ENCODE measurements at regions not wholly inside any gene's neighbourhood (a gene's known extent, or its start where the extent isn't known, plus 50 kb on each side); places are given as distances from the start of the nearest gene placed in this dataset.

DNA sequence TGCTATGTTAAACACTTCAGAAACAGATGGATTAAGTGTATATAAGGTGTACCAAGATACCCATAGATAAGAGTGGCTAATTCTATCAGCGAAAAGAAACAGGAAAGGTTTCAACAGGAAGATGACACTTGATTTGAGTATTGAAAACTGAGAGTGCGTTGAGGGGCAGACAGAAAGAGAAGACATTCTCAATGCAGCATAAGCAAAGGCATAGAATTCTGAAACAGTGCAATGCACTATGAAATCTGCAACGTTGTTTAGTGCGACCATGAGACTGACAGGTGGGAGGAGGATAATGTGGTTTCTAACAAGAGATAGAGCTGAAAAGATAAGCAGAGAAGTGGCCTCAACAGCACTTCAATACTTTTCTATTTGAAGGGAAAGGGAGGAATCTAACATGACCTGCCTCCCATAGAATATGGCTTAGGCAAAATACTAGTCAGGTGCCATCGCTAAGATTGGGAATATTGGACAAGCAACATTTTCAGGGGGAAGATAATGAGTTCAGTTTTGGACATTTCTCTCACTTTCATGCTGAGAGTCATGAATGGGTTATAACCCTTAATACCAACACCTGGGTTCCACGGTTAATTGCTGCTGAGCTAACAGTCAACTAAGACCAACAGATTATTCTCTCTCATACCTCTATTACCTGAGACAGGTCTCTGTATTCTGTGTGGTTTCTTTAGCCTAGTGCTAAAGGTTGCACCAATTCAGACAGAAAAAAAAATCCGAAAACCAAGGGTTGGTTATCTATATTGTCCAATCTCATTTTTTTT lies 312.9 kb upstream of the ARID1B start:
- H3K36me3 Mint-ChIP-seq: peaks cover 4 to 8% of the 10 kb centered on the region in 2 donors
- peaks cover 0 to 4% of the 10 kb centered on the region in 2 donors for H3K27me3 Mint-ChIP-seq
- DNase-seq (no peak), ATAC-seq (replicated peaks) (no peak)
- no peak overlapping the region for H3K4me3 Mint-ChIP-seq
- peaks cover 0 to 3% of the 10 kb centered on the region in 2 donors for H3K4me1 Mint-ChIP-seq
- no peak overlapping the region for H3K27ac Mint-ChIP-seq
- H3K9me3 Mint-ChIP-seq: peaks cover 10 to 11% of the 10 kb centered on the region in 2 donors

DNA sequence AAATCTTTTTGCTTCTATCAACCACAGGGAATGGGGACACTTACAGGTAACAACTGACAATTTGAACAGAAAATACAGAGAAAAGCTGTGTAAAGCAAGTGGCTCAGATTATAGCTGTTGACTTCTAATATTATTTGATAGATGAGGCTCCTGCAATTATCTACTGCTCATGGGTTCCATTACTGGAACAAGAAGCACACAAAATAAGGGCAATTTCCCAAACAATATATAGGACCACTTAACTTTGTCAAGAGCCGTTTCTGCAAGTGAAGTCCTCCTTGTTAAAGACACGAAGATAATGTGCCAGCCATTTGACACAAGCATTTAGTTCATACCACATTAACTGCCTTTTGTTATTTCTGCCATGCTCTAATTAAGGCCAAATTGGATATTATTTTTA lies 315.5 kb upstream of the ARID1B start:
- peaks cover 0 to 4% of the 10 kb centered on the region in 2 donors for H3K27me3 Mint-ChIP-seq
- H3K4me3 Mint-ChIP-seq: no peak overlapping the region
- H3K36me3 Mint-ChIP-seq: peaks cover 4% of the 10 kb centered on the region in 2 donors
- no peak overlapping the region for H3K27ac Mint-ChIP-seq
- ATAC-seq (replicated peaks) (no peak), DNase-seq (no peak)
- H3K9me3 Mint-ChIP-seq: peaks cover 5 to 7% of the 10 kb centered on the region in 2 donors
- H3K4me1 Mint-ChIP-seq: peaks cover 0 to 3% of the 10 kb centered on the region in 2 donors

DNA sequence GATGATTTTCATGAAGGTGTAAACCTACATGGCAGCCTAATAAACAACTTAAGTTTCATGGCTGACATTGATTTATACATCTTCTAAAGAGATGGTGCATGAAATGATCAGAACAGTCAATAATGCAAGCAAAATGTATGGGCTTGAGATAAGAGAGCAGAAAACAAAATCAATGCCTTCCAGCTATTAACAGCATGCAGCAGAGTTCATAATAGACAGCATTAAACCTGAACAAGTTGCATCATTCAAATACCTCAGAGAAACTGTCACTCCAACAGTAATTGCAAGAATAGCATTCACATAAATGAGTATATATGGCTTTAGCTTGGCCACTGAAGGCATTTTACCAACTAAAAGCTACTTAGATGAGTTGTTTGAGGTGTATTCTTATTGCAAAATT lies 319.6 kb upstream of the ARID1B start:
- peaks cover 0 to 7% of the 10 kb centered on the region in 2 donors for H3K4me1 Mint-ChIP-seq
- peaks cover 2 to 4% of the 10 kb centered on the region in 2 donors for H3K36me3 Mint-ChIP-seq
- H3K9me3 Mint-ChIP-seq: peaks cover 0 to 3% of the 10 kb centered on the region in 2 donors
- no peak overlapping the region for H3K4me3 Mint-ChIP-seq
- H3K27ac Mint-ChIP-seq: no peak overlapping the region
- ATAC-seq (replicated peaks): no peak
- H3K27me3 Mint-ChIP-seq: peaks cover 0 to under 1% of the 10 kb centered on the region in 2 donors
- no peak for DNase-seq

DNA sequence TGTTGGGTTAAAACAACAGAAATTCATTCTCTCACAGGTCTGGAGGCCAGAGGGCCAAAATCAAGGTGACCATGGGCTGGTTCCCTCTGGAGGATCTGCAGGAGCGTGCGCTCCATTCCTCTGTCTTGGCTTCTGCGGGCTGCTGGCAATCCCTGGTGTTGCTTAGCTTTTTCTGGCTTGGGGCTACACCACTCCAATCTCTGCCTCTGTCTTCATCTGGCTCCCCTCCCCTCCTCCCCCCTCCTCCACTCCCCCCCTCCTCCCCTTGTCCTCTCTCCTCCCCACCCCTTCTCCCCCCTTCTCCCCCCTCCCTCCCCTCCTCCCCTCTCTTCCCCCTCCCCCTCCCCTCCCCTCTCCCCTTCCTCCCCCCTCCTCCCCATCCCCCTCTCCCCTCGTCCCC lies 321.3 kb upstream of the ARID1B start:
- Mint-ChIP-seq H3K36me3 (peaks cover 2 to 4% of the 10 kb centered on the region in 2 donors), H3K27me3 (no peaks in the 10 kb centered on the region), H3K27ac (no peak overlapping the region), H3K4me3 (no peak overlapping the region), H3K9me3 (peaks cover 0 to 3% of the 10 kb centered on the region in 2 donors), H3K4me1 (peaks cover 0 to 7% of the 10 kb centered on the region in 2 donors)
- ATAC-seq (replicated peaks) (no peak), DNase-seq (no peak)

DNA sequence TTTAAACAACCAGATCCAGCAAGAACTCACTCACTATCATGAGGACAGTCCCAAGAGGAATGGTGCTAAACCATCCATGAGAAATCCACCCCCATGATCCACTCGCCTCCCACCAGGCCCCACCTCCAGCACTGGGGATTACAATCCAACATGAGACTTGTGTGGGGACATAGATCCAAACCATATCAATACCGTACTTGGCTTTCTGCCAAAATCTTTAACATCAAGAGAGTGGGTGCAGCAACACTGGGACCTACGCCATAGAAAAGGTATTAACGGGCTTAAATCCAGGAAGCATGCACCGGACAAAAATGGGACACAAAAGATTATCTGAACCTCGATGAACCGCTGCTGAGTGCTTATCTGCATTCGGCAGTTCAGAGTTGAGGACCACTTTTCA lies 322.3 kb upstream of the ARID1B start:
- Mint-ChIP-seq H3K9me3 (peaks cover 0 to 3% of the 10 kb centered on the region in 2 donors), H3K4me1 (peaks cover 0 to 10% of the 10 kb centered on the region in 2 donors), H3K27ac (no peak overlapping the region), H3K36me3 (peaks cover 2 to 4% of the 10 kb centered on the region in 2 donors), H3K4me3 (no peak overlapping the region), H3K27me3 (no peaks in the 10 kb centered on the region)
- DNase-seq: no peak
- ATAC-seq (replicated peaks): no peak

DNA sequence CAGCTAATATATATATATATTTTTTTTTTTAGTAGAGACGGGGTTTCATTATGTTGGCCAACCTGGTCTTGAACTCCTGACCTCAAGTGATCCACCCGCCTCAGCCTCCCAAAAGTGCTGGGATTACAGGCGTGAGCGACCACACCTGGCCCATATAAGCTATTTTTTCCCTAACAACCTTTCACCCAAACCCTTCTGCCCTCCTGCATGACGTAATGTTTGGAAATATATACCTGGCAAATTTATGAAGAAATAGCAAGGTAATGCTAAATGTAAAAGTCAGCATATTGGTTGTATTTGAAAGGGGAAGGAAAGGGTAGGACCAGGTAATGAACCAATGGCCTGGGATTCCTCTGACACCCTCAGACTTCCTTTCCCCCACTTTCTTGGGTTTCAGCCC lies 325.5 kb upstream of the ARID1B start:
- ATAC-seq (replicated peaks) (no peak), DNase-seq (no peak)
- Mint-ChIP-seq H3K4me1 (peaks cover 0 to 13% of the 10 kb centered on the region in 2 donors), H3K4me3 (no peak overlapping the region), H3K9me3 (peaks cover 0 to 3% of the 10 kb centered on the region in 2 donors), H3K27me3 (no peaks in the 10 kb centered on the region), H3K36me3 (peaks cover 2 to 4% of the 10 kb centered on the region in 2 donors), H3K27ac (no peak overlapping the region)

DNA sequence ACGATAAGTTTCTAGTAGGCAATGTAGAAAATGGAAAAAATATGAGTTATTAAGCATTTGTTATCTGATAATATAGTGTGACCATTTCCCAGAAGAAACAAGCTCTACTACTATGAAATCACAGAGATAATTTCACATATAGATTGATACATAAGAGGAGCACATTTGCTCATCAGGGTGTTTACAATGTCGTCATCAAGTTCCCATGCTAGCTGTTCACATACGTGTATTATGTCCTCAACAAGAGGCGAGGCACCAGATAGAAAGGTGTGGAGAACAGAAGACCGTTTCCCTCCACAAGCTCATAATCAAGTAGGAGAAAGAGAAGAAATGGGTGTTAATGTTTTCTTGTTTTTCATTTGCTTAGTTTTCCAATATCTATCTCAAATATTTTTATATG lies 326.1 kb upstream of the ARID1B start:
- DNase-seq (no peak), ATAC-seq (replicated peaks) (no peak)
- Mint-ChIP-seq H3K9me3 (peaks cover 0 to 3% of the 10 kb centered on the region in 2 donors), H3K4me1 (peaks cover 0 to 13% of the 10 kb centered on the region in 2 donors), H3K27me3 (no peaks in the 10 kb centered on the region), H3K27ac (no peak overlapping the region), H3K36me3 (peaks cover 2 to 4% of the 10 kb centered on the region in 2 donors), H3K4me3 (no peak overlapping the region)

DNA sequence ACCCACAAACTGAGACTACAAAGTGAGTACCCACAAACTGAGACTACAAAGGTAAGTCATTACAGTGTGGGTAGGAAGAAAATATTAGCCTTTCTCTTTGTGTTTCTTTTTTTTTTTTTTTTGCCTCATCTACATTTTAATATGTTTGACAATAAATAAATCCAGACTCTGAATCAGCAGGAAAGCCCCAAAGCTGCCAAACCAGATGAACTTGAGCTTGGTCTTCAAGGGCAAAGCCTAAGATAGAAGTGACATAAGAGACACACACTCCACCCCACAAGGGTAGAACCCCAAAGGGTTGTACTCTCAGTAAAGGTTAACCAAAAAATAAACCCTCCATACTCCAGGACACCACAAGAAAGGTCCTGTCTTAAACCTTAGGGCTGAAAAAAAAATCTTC lies 326.8 kb upstream of the ARID1B start:
- Mint-ChIP-seq H3K27me3 (no peaks in the 10 kb centered on the region), H3K27ac (no peak overlapping the region), H3K9me3 (peaks cover 0 to 3% of the 10 kb centered on the region in 2 donors), H3K4me3 (no peak overlapping the region), H3K36me3 (peaks cover 2 to 4% of the 10 kb centered on the region in 2 donors), H3K4me1 (peaks cover 0 to 13% of the 10 kb centered on the region in 2 donors)
- ATAC-seq (replicated peaks) (no peak), DNase-seq (no peak)

DNA sequence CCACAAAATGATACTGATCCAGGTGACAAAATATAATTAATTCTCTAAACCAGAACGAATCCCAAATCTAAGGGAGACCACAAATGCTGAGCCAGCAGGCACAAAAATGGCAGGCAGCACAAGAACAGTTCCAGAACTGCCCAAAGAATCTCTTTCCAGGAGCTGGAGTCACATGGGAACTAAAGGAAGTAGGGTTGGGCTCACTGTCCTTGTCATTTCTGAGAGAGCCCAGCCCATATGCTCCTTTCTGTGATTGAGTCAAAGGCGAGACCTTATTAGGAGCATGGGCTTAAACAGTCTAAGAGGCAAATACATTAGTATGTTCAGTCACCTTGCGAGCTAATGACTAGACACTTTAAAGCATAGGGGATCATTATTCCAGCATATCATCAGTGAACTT lies 327.6 kb upstream of the ARID1B start:
- DNase-seq (no peak), ATAC-seq (replicated peaks) (no peak)
- H3K27me3 Mint-ChIP-seq: peaks cover 0 to 3% of the 10 kb centered on the region in 2 donors
- peaks cover 0 to 9% of the 10 kb centered on the region in 2 donors for H3K4me1 Mint-ChIP-seq
- H3K9me3 Mint-ChIP-seq: peaks cover 3 to 4% of the 10 kb centered on the region in 2 donors
- H3K27ac Mint-ChIP-seq: no peak overlapping the region
- H3K4me3 Mint-ChIP-seq: no peak overlapping the region
- H3K36me3 Mint-ChIP-seq: peaks cover 0 to 4% of the 10 kb centered on the region in 2 donors

DNA sequence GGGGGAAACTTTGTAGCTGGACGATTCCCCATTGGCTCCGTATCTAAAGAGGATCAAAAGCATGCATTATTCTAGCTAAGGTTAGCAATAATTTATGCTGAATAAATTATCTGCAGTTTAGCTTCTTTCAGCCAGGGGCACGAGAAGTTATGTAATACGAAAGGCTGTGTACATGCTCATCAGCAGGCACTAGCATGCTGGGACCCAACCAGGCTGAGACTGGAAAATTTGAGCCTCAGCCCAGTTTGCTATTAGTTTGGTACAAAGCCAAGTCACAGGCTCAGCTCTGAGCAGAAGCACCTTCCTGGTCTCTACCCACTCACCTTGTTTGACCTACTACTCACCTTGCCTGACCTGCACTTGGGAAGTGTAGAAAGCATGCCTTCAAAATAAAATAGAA lies 328.1 kb upstream of the ARID1B start:
- Mint-ChIP-seq H3K9me3 (peaks cover 6% of the 10 kb centered on the region in 2 donors), H3K4me3 (no peak overlapping the region), H3K4me1 (peaks cover 0 to 9% of the 10 kb centered on the region in 2 donors), H3K27ac (no peak overlapping the region), H3K36me3 (peaks cover 0 to 4% of the 10 kb centered on the region in 2 donors), H3K27me3 (peaks cover 0 to 6% of the 10 kb centered on the region in 2 donors)
- ATAC-seq (replicated peaks): no peak
- no peak for DNase-seq

DNA sequence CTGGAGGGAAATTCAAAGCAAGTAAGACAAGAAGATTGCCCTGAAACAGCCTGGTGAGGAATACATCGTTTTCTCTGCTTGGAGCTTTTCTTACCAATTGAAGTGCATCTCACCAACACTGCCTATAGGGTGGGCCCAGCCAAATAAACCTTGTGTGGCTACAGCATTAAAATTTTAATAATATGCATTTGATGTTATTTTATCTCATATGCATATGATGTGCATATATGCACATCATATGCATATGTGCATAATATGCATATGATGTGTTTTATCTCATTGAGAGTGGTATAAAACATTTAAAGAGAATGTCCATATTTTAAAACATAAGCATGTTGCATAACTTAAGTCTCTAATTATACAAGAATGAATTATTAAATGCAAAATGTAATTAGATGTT lies 328.6 kb upstream of the ARID1B start:
- H3K27me3 Mint-ChIP-seq: peaks cover 0 to 6% of the 10 kb centered on the region in 2 donors
- ATAC-seq (replicated peaks) (no peak), DNase-seq (no peak)
- peaks cover 3 to 6% of the 10 kb centered on the region in 2 donors for H3K9me3 Mint-ChIP-seq
- no peak overlapping the region for H3K4me3 Mint-ChIP-seq
- H3K27ac Mint-ChIP-seq: no peak overlapping the region
- peaks cover 0 to 9% of the 10 kb centered on the region in 2 donors for H3K4me1 Mint-ChIP-seq
- H3K36me3 Mint-ChIP-seq: peaks cover 0 to 4% of the 10 kb centered on the region in 2 donors

DNA sequence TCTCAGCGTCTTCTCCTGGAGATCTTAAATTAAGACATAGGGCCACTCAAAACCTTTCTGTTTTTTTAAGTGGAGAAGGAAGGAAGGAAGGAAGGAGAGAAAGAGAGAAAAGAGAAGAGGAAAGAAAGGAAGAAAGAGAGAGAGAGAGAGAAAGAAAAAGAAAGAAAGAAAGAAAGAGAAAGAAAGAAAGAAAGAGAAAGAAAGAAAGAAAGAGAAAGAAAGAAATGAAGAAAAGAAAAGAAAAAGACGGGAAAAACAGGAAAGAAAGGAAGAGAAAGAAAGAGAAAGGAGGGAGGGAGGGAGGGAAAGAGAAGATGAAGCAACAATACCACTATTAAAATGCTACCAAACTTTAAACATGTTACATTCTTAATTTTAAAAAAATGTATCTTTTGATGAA lies 336.5 kb upstream of the ARID1B start:
- H3K4me1 Mint-ChIP-seq: peaks cover 0 to 6% of the 10 kb centered on the region in 2 donors
- ATAC-seq (replicated peaks): no peak
- peaks cover 0 to 6% of the 10 kb centered on the region in 2 donors for H3K27me3 Mint-ChIP-seq
- no peak overlapping the region for H3K27ac Mint-ChIP-seq
- H3K36me3 Mint-ChIP-seq: no peaks in the 10 kb centered on the region
- DNase-seq: no peak
- no peak overlapping the region for H3K4me3 Mint-ChIP-seq
- H3K9me3 Mint-ChIP-seq: peaks cover 8 to 9% of the 10 kb centered on the region in 2 donors

DNA sequence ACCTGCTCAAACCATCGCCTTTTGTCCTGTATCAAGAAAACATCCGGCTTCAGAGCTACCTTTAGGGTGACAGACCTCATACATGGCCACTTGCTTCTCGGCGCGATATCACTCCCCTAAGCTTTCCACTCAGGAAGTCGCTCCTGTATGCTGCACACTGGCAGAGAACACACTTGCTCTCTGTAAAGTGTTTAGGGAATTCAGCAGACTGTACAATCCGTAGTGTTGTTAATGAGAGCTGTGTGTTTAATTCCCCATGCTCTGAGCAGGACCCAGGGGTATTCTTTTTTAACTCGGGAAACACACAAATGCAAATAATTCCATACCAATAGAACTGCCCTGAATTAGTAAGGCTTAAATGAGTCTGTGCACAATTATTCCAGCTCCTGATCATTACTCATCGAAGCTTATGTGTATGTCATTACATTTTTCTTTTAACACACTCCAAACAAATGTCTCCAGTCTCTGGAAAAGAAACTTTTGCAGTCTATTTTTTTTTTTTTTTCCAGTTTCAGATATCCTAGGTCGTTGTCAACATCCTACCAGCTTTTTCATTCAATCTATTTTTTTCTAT lies 338.7 kb upstream of the ARID1B start:
- H3K27me3 Mint-ChIP-seq: no peaks in the 10 kb centered on the region
- no peak overlapping the region for H3K4me3 Mint-ChIP-seq
- H3K27ac Mint-ChIP-seq: no peak overlapping the region
- peaks cover 0 to 6% of the 10 kb centered on the region in 2 donors for H3K4me1 Mint-ChIP-seq
- H3K36me3 Mint-ChIP-seq: no peaks in the 10 kb centered on the region
- H3K9me3 Mint-ChIP-seq: peaks cover 4 to 11% of the 10 kb centered on the region in 2 donors
- DNase-seq: no peak
- no peak for ATAC-seq (replicated peaks)

DNA sequence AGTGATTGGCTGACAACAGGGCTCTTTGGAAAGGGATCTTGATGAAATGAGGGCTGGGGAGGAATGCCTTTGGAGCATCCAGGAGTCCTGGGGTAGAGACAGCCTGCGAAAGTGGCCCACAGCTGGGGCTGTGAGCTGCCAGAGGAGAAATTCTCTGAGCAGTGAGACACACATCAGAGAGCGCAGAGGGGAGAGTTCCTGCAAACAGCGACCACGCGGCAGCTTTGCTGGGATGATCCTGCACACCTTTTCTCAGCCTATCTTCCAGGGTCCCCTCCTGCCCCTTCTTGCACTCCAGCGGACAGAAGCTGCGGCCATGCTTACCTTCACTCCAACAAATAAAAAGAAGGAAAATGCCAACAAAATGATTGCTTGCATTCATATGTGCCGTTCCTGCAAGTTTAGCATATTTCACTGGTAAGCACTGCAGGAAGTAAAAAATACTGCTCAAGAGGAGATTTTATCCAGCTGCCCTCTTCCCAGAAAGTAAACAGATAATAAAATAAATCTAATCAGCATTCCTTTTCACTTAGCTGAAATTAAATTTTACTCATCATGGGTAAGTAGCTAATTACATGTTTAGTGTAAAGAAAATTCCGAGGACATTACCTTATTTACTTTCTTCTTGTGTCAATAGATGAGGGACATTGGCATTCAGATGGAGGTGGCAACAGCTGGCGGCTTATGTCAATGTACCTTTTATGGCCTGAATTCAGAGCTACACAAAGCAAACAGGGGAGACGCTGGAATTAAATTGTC lies 339.9 kb upstream of the ARID1B start:
- no peak overlapping the region for H3K27ac Mint-ChIP-seq
- no peak overlapping the region for H3K4me3 Mint-ChIP-seq
- H3K4me1 Mint-ChIP-seq: peaks cover 0 to 6% of the 10 kb centered on the region in 2 donors
- H3K9me3 Mint-ChIP-seq: peaks cover 4 to 11% of the 10 kb centered on the region in 2 donors
- H3K36me3 Mint-ChIP-seq: no peaks in the 10 kb centered on the region
- DNase-seq: no peak
- H3K27me3 Mint-ChIP-seq: no peaks in the 10 kb centered on the region
- no peak for ATAC-seq (replicated peaks)
